ENCODE measurements at regions not wholly inside any gene's neighbourhood (a gene's known extent, or its start where the extent isn't known, plus 50 kb on each side); places are given as distances from the start of the nearest gene placed in this dataset.

DNA sequence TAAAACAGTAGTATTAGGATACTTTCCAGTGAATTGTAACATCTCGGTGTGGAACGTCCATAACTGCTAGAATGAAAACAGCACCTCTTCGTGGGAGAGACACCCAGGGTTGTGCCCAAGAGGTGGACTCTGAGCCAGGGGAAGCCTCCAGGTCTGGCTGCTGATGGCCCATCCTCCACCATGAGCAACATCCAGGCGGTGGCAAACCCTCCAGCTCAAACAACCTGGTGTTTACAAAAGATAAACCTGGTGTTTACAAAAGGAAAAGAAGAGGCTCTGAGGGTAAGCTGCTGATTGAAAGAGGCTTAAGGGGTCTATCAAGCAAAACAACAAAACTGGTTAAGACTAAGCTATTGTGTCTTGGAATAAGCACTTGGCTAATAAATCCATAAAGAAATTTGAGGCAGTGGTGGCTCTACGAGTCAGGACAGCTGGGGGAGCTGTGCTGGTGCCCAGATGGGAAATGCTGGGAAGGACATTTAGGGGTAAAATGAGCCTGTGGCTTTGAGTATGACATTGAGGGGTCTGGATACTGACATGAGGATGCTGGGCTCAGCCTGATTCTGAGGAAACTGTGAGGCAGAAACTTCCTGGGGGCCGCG lies 909.0 kb downstream of the BRD1 start:
- TF ChIP-seq CTCF (IDR thresholded peaks at IDR 0.05), result no peak
- no peak for TF ChIP-seq POLR2A (IDR thresholded peaks at IDR 0.05)
- TF ChIP-seq EP300 (IDR thresholded peaks at IDR 0.05), result no peak
